ENCODE measurements at regions not wholly inside any gene's neighbourhood (a gene's known extent, or its start where the extent isn't known, plus 50 kb on each side); places are given as distances from the start of the nearest gene placed in this dataset.
"Not testable (repeated sequence)": the region's sequence is repeated elsewhere in the genome, so short reads cannot be mapped to it uniquely, and the experiment has no call there.

GRCh38 chr4:174394915-174395314 is 111.2 kb downstream of the CEP44 start:
- no peak overlapping the region for H3K27ac Mint-ChIP-seq
- no peak overlapping the region for H3K4me3 Mint-ChIP-seq
- no peaks in the 10 kb centered on the region for H3K36me3 Mint-ChIP-seq
- DNase-seq: no peak
- H3K27me3 Mint-ChIP-seq: no peaks in the 10 kb centered on the region
- H3K9me3 Mint-ChIP-seq: peaks cover 0 to 2% (median 0%) of the 10 kb centered on the region in 7 donors
- no peaks in the 10 kb centered on the region for H3K4me1 Mint-ChIP-seq
- ATAC-seq (ENCODE audit: low read depth in 2 of 2): no peak

- peaks cover 0 to 4% (median 0%) of the 10 kb centered on the region in 3 donors for H3K27me3 Mint-ChIP-seq
- peak overlapping the region in 1 of 6 donors; percentile 16 for H3K27ac Mint-ChIP-seq
- no peaks in the 10 kb centered on the region for H3K9me3 Mint-ChIP-seq
- ATAC-seq (ENCODE audit: low read depth in 2 of 2) (no peak), DNase-seq (no peak)
- H3K4me3 Mint-ChIP-seq: peak overlapping the region in 3 of 8 donors; percentile 1 to 25 (median 10)
- H3K36me3 Mint-ChIP-seq: no peaks in the 10 kb centered on the region
- H3K4me1 Mint-ChIP-seq: peaks cover 4 to 7% (median 7%) of the 10 kb centered on the region in 3 donors
Observed at GRCh38 chr4:174389439-174389838, 105.7 kb downstream of the CEP44 start.

DNA sequence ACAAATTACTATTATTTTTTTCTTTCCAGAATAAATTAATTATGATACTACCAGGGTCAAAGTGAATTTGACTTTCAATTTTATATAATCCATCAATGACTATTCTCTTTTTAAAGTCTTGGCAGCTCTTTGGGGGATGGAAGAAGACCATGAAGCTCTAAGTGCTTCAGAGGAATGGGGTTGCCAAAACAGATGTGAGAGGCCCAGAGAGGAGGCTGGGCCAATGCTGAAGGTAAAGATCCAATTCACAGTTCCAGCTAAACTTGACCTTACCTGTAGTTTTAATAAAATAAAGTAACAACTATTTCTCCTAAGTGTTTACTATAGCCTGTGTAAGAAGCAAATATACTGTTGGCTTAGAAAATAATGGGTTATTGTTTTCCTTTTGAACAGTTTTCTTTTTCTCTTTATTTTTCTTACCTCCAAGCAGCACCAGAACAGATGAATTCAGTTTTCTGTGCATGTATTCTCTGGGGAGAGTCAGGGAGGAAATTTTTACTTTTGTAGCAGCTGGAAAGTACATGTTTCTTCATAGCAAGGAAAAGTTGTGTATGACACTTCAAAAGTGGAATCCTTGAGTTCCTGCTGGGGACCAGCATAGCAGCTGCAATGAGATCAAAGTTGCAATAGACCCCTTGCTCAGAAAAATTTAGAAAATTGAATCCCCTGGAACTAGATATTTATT is 104.9 kb downstream of the CEP44 start:
- peaks cover 4 to 7% (median 7%) of the 10 kb centered on the region in 3 donors for H3K4me1 Mint-ChIP-seq
- ATAC-seq (ENCODE audit: low read depth in 2 of 2) (no peak), DNase-seq (no peak)
- peak overlapping the region in 1 of 8 donors; percentile 1 for H3K4me3 Mint-ChIP-seq
- no peaks in the 10 kb centered on the region for H3K36me3 Mint-ChIP-seq
- no peaks in the 10 kb centered on the region for H3K9me3 Mint-ChIP-seq
- H3K27ac Mint-ChIP-seq: no peak overlapping the region
- peaks cover 0 to 4% (median 0%) of the 10 kb centered on the region in 3 donors for H3K27me3 Mint-ChIP-seq

DNA sequence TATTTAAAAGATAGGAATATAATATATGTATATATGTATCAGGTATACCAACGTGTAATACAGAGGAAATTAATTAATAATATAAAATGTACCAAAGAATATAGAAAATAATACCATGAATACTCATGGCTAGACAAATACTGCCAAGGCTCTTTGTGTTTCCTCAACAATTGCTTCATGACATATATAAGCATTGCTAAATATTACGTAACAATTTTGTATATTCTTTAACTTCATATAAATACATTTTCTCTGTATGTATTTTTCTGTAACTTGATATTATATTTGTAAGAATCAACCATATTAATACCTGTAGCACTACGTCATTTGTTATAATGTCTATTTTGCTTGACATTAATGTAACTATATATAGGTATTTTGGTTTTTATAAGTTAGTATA is 104.0 kb downstream of the CEP44 start:
- no peak for DNase-seq

DNA sequence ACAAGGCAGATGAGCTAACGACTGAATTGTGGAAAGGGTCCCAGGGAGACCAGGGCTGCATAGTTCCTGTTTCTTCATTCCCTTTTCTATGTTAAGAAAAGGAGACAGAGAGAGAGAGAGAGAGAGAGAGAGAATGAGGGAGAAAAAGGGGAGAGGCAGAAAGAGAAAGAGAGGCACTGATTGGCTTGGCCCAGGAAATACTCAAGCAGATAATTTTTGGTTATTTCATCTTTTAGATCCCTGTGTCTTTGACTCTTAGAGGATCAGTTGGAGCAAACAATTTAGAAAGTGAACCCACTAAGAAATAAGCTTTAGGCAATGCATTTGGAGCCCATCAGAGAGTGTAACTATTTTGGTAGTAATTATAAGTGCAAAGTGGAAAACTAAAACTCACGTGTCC is 103.4 kb downstream of the CEP44 start:
- Mint-ChIP-seq H3K27me3 (peaks cover 0 to 7% (median 4%) of the 10 kb centered on the region in 3 donors), H3K36me3 (peaks cover 0 to 2% of the 10 kb centered on the region in 2 donors), H3K9me3 (no peaks in the 10 kb centered on the region), H3K27ac (peak overlapping the region in 1 of 6 donors; percentile 33), H3K4me1 (peaks cover 4 to 9% (median 7%) of the 10 kb centered on the region in 3 donors), H3K4me3 (peak overlapping the region in 1 of 8 donors; percentile 71)
- DNase-seq (no peak), ATAC-seq (ENCODE audit: low read depth in 2 of 2) (no peak)

More for the DNA sequence above, 104.0 kb downstream of the CEP44 start:
- H3K4me1 Mint-ChIP-seq: peaks cover 4 to 8% (median 7%) of the 10 kb centered on the region in 3 donors
- ATAC-seq (ENCODE audit: low read depth in 2 of 2): no peak
- H3K36me3 Mint-ChIP-seq: no peaks in the 10 kb centered on the region
- H3K9me3 Mint-ChIP-seq: no peaks in the 10 kb centered on the region
- H3K4me3 Mint-ChIP-seq: no peak overlapping the region
- H3K27me3 Mint-ChIP-seq: peaks cover 0 to 4% (median 4%) of the 10 kb centered on the region in 3 donors
- H3K27ac Mint-ChIP-seq: no peak overlapping the region

DNA sequence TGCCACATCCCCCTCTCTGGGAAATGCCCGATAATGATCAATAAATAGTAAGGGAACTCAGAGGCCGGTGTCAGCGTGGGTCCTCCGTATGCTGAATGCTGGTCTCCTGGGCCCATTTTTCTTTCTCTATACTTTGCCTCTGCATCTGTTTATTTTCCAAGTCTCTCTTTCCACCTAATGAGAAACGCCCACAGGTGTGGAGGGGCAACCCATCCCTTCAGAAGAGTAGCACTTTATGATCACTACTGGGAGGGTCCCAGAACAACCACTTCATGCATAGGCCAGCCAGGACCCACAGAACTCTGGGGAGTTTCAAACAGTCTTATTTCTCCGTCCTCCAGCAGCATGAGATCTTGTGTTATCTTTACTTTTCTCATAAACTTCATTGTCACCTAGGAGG is 100.1 kb downstream of the CEP44 start:
- H3K9me3 Mint-ChIP-seq: no peaks in the 10 kb centered on the region
- peaks cover 0 to 7% (median 0%) of the 10 kb centered on the region in 3 donors for H3K27me3 Mint-ChIP-seq
- H3K4me1 Mint-ChIP-seq: peaks cover 0 to 3% (median 0%) of the 10 kb centered on the region in 3 donors
- DNase-seq (no peak), ATAC-seq (ENCODE audit: low read depth in 2 of 2) (no peak)
- no peak overlapping the region for H3K4me3 Mint-ChIP-seq
- H3K27ac Mint-ChIP-seq: no peak overlapping the region
- H3K36me3 Mint-ChIP-seq: peaks cover 0 to 4% of the 10 kb centered on the region in 2 donors

GRCh38 chr4:174382938-174383605 is 99.4 kb downstream of the CEP44 start:
- not testable (repeated sequence) for H3K36me3 Mint-ChIP-seq; H3K27ac Mint-ChIP-seq; H3K4me1 Mint-ChIP-seq; H3K27me3 Mint-ChIP-seq; ATAC-seq (ENCODE audit: low read depth in 2 of 2); H3K4me3 Mint-ChIP-seq; DNase-seq; H3K9me3 Mint-ChIP-seq
